ENCODE measurements at regions not wholly inside any gene's neighbourhood (a gene's known extent, or its start where the extent isn't known, plus 50 kb on each side); places are given as distances from the start of the nearest gene placed in this dataset.

- intact Hi-C loops (cut with micrococcal nuclease) = no loop called here
- Histone ChIP-seq H3K27me3 (ENCODE audit: control insufficient read depth, insufficient read depth, low read length) (no peaks in the 10 kb centered on the region), H3K27ac (ENCODE audit: low read length) (no peak overlapping the region), H3K9me3 (ENCODE audit: control insufficient read depth, insufficient read depth, low read length) (no peaks in the 10 kb centered on the region), H3K4me1 (ENCODE audit: control insufficient read depth, insufficient read depth, low read length) (no peaks in the 10 kb centered on the region), H3K4me3 (ENCODE audit: low read length) (no peak overlapping the region), H3K36me3 (ENCODE audit: control insufficient read depth, insufficient read depth, low read length) (no peaks in the 10 kb centered on the region)
- no peak overlapping the region for H3K27ac Mint-ChIP-seq
- no peaks in the 10 kb centered on the region for H3K4me1 Mint-ChIP-seq
- H3K36me3 Mint-ChIP-seq = no peaks in the 10 kb centered on the region
- ATAC-seq = no peak
- no peak for TF ChIP-seq CTCF (IDR thresholded peaks at IDR 0.05)
- H3K27me3 Mint-ChIP-seq (ENCODE audit: low read depth in 2 of 2) = no peaks in the 10 kb centered on the region
- no peak overlapping the region for H3K4me3 Mint-ChIP-seq
- peaks cover 4 to 7% of the 10 kb centered on the region in 2 donors for H3K9me3 Mint-ChIP-seq
- WGBS (ENCODE audit: insufficient coverage) = 11% methylated on average over 1 of the region's 2 CpGs
- no peak for DNase-seq
Measured at GRCh38 chr10:64515970-64516699, 994.9 kb downstream of the REEP3 start.

- no peak overlapping the region for H3K27ac ChIP-seq (ENCODE audit: low read length)
- 94% methylated on average over 2 of the region's 2 CpGs for WGBS (ENCODE audit: insufficient coverage)
- no peaks in the 10 kb centered on the region for H3K27me3 Mint-ChIP-seq (ENCODE audit: low read depth in 2 of 2)
- H3K4me1 Mint-ChIP-seq = no peaks in the 10 kb centered on the region
- H3K27me3 ChIP-seq (ENCODE audit: control insufficient read depth, insufficient read depth, low read length) = no peaks in the 10 kb centered on the region
- peaks cover 4 to 7% of the 10 kb centered on the region in 2 donors for H3K9me3 Mint-ChIP-seq
- no peaks in the 10 kb centered on the region for H3K4me1 ChIP-seq (ENCODE audit: control insufficient read depth, insufficient read depth, low read length)
- H3K27ac Mint-ChIP-seq = no peak overlapping the region
- DNase-seq (no peak), ATAC-seq (no peak)
- H3K4me3 ChIP-seq (ENCODE audit: low read length) = no peak overlapping the region
- H3K4me3 Mint-ChIP-seq = no peak overlapping the region
- no peaks in the 10 kb centered on the region for H3K36me3 ChIP-seq (ENCODE audit: control insufficient read depth, insufficient read depth, low read length)
- no peaks in the 10 kb centered on the region for H3K9me3 ChIP-seq (ENCODE audit: control insufficient read depth, insufficient read depth, low read length)
- intact Hi-C loops (cut with micrococcal nuclease) = no loop called here
- TF ChIP-seq CTCF (IDR thresholded peaks at IDR 0.05) = no peak
- no peaks in the 10 kb centered on the region for H3K36me3 Mint-ChIP-seq
Measured at GRCh38 chr10:64518456-64518855, 997.3 kb downstream of the REEP3 start.

GRCh38 chr10:64519427-64519826 lies 998.2 kb downstream of the REEP3 start:
- ATAC-seq = no peak
- Histone ChIP-seq H3K9me3 (ENCODE audit: control insufficient read depth, insufficient read depth, low read length) (no peaks in the 10 kb centered on the region), H3K4me3 (ENCODE audit: low read length) (no peak overlapping the region), H3K36me3 (ENCODE audit: control insufficient read depth, insufficient read depth, low read length) (no peaks in the 10 kb centered on the region), H3K27ac (ENCODE audit: low read length) (no peak overlapping the region), H3K4me1 (ENCODE audit: control insufficient read depth, insufficient read depth, low read length) (no peaks in the 10 kb centered on the region), H3K27me3 (ENCODE audit: control insufficient read depth, insufficient read depth, low read length) (no peaks in the 10 kb centered on the region)
- no peak for TF ChIP-seq CTCF (IDR thresholded peaks at IDR 0.05)
- no peaks in the 10 kb centered on the region for H3K36me3 Mint-ChIP-seq
- DNase-seq = no peak
- H3K4me1 Mint-ChIP-seq = no peaks in the 10 kb centered on the region
- H3K4me3 Mint-ChIP-seq = no peak overlapping the region
- H3K27ac Mint-ChIP-seq = no peak overlapping the region
- H3K27me3 Mint-ChIP-seq (ENCODE audit: low read depth in 2 of 2) = no peaks in the 10 kb centered on the region
- intact Hi-C loops (cut with micrococcal nuclease) = no loop called here
- H3K9me3 Mint-ChIP-seq = peaks cover 4 to 7% of the 10 kb centered on the region in 2 donors
- 70% methylated on average over 2 of the region's 2 CpGs for WGBS (ENCODE audit: insufficient coverage)

GRCh38 chr10:64519831-64520230 lies 998.6 kb downstream of the REEP3 start:
- no peak for TF ChIP-seq CTCF (IDR thresholded peaks at IDR 0.05)
- no peaks in the 10 kb centered on the region for H3K36me3 Mint-ChIP-seq
- no peak for DNase-seq
- no peaks in the 10 kb centered on the region for H3K36me3 ChIP-seq (ENCODE audit: control insufficient read depth, insufficient read depth, low read length)
- no peak overlapping the region for H3K27ac Mint-ChIP-seq
- H3K9me3 ChIP-seq (ENCODE audit: control insufficient read depth, insufficient read depth, low read length) = no peaks in the 10 kb centered on the region
- H3K9me3 Mint-ChIP-seq = peaks cover 4 to 7% of the 10 kb centered on the region in 2 donors
- H3K4me3 Mint-ChIP-seq = no peak overlapping the region
- no peaks in the 10 kb centered on the region for H3K4me1 ChIP-seq (ENCODE audit: control insufficient read depth, insufficient read depth, low read length)
- H3K4me3 ChIP-seq (ENCODE audit: low read length) = no peak overlapping the region
- WGBS (ENCODE audit: insufficient coverage) = no CpG with 5 or more reads among the region's 1 CpG
- intact Hi-C loops (cut with micrococcal nuclease) = no loop called here
- ATAC-seq = no peak
- H3K27me3 ChIP-seq (ENCODE audit: control insufficient read depth, insufficient read depth, low read length) = no peaks in the 10 kb centered on the region
- no peaks in the 10 kb centered on the region for H3K4me1 Mint-ChIP-seq
- no peak overlapping the region for H3K27ac ChIP-seq (ENCODE audit: low read length)
- no peaks in the 10 kb centered on the region for H3K27me3 Mint-ChIP-seq (ENCODE audit: low read depth in 2 of 2)

Measured in natural killer cell (primary cell).